ENCODE measurements at regions not wholly inside any gene's neighbourhood (a gene's known extent, or its start where the extent isn't known, plus 50 kb on each side); places are given as distances from the start of the nearest gene placed in this dataset.

DNA sequence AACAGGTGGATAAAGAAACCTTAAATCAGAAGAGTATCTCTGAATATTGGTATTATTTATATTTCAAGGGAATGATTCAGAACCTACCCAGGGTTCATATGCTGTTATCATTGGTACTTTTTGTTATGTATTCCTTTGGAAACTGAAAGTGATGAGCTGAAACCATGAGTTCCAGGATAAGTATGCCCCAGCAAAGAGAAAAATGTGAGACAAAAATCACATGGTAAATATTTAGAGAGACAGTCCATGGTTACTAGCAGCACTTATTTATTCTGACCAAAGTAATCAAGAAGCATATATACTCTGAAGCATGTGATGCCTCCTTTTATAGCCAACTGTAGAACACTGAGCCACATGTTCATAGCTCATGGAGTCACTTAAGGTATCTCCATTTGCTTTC lies 277.7 kb downstream of the ARAP2 start:
- TF ChIP-seq, protein P1, sequence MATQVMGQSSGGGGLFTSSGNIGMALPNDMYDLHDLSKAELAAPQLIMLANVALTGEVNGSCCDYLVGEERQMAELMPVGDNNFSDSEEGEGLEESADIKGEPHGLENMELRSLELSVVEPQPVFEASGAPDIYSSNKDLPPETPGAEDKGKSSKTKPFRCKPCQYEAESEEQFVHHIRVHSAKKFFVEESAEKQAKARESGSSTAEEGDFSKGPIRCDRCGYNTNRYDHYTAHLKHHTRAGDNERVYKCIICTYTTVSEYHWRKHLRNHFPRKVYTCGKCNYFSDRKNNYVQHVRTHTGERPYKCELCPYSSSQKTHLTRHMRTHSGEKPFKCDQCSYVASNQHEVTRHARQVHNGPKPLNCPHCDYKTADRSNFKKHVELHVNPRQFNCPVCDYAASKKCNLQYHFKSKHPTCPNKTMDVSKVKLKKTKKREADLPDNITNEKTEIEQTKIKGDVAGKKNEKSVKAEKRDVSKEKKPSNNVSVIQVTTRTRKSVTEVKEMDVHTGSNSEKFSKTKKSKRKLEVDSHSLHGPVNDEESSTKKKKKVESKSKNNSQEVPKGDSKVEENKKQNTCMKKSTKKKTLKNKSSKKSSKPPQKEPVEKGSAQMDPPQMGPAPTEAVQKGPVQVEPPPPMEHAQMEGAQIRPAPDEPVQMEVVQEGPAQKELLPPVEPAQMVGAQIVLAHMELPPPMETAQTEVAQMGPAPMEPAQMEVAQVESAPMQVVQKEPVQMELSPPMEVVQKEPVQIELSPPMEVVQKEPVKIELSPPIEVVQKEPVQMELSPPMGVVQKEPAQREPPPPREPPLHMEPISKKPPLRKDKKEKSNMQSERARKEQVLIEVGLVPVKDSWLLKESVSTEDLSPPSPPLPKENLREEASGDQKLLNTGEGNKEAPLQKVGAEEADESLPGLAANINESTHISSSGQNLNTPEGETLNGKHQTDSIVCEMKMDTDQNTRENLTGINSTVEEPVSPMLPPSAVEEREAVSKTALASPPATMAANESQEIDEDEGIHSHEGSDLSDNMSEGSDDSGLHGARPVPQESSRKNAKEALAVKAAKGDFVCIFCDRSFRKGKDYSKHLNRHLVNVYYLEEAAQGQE (IDR thresholded peaks at IDR 0.05): no peak
- TF ChIP-seq, protein P2, sequence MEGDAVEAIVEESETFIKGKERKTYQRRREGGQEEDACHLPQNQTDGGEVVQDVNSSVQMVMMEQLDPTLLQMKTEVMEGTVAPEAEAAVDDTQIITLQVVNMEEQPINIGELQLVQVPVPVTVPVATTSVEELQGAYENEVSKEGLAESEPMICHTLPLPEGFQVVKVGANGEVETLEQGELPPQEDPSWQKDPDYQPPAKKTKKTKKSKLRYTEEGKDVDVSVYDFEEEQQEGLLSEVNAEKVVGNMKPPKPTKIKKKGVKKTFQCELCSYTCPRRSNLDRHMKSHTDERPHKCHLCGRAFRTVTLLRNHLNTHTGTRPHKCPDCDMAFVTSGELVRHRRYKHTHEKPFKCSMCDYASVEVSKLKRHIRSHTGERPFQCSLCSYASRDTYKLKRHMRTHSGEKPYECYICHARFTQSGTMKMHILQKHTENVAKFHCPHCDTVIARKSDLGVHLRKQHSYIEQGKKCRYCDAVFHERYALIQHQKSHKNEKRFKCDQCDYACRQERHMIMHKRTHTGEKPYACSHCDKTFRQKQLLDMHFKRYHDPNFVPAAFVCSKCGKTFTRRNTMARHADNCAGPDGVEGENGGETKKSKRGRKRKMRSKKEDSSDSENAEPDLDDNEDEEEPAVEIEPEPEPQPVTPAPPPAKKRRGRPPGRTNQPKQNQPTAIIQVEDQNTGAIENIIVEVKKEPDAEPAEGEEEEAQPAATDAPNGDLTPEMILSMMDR (IDR thresholded peaks at IDR 0.05): no peak
- TF ChIP-seq, protein P3, sequence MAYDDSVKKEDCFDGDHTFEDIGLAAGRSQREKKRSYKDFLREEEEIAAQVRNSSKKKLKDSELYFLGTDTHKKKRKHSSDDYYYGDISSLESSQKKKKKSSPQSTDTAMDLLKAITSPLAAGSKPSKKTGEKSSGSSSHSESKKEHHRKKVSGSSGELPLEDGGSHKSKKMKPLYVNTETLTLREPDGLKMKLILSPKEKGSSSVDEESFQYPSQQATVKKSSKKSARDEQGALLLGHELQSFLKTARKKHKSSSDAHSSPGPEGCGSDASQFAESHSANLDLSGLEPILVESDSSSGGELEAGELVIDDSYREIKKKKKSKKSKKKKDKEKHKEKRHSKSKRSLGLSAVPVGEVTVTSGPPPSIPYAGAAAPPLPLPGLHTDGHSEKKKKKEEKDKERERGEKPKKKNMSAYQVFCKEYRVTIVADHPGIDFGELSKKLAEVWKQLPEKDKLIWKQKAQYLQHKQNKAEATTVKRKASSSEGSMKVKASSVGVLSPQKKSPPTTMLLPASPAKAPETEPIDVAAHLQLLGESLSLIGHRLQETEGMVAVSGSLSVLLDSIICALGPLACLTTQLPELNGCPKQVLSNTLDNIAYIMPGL (CRISPR knock-in tag; IDR thresholded peaks at IDR 0.05; ENCODE audit: borderline replicate concordance): no peak
- TF ChIP-seq POLR2A (IDR thresholded peaks at IDR 0.05; ENCODE audit: low read length): no peak
- no peak for TF ChIP-seq EP300 (IDR thresholded peaks at IDR 0.05)
- TF ChIP-seq NR3C1 (IDR thresholded peaks at IDR 0.05): no peak
- no peak for TF ChIP-seq CHD4 (IDR thresholded peaks at IDR 0.05; ENCODE audit: borderline replicate concordance)
- TF ChIP-seq MYC (IDR thresholded peaks at IDR 0.05; ENCODE audit: borderline replicate concordance, low read length): no peak
- no peak for TF ChIP-seq RCOR1 (IDR thresholded peaks at IDR 0.05; ENCODE audit: low read depth, low read length)
- TF ChIP-seq FOXS1 (CRISPR knock-in tag; IDR thresholded peaks at IDR 0.05): no peak
- no peak for TF ChIP-seq POLR2AphosphoS2 (conservative IDR thresholded peaks at IDR 0.05; ENCODE audit: low read length)
- no peak for TF ChIP-seq HDAC2 (IDR thresholded peaks at IDR 0.05)
- TF ChIP-seq FOSL2 (IDR thresholded peaks at IDR 0.05): no peak
- no peak for TF ChIP-seq FOSL2 (CRISPR knock-in tag; IDR thresholded peaks at IDR 0.05)
- TF ChIP-seq, protein P4, sequence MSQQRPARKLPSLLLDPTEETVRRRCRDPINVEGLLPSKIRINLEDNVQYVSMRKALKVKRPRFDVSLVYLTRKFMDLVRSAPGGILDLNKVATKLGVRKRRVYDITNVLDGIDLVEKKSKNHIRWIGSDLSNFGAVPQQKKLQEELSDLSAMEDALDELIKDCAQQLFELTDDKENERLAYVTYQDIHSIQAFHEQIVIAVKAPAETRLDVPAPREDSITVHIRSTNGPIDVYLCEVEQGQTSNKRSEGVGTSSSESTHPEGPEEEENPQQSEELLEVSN (IDR thresholded peaks at IDR 0.05; ENCODE audit: borderline replicate concordance, low read depth): no peak
